ENCODE measurements at regions not wholly inside any gene's neighbourhood (a gene's known extent, or its start where the extent isn't known, plus 50 kb on each side); places are given as distances from the start of the nearest gene placed in this dataset.

DNA sequence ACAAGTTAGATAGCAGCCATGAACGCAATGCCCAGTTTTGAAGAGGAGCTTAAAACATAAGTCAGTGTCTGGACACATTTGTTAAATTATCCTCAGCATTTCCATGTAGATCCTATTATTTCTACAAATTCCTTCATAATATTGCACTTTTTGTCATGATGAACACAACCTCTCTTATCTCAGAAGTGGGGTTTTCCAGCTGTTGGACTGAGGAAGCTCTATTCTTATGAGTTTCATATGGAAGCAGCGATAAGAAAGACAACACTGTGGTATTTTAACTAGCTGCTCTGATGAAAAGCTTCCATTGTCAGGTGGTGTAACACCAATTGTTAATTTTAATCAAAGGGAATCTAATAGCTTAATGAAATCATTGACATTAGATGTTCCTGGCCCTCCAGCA, 308.7 kb downstream of the GBA3 start:
- no peak for DNase-seq

DNA sequence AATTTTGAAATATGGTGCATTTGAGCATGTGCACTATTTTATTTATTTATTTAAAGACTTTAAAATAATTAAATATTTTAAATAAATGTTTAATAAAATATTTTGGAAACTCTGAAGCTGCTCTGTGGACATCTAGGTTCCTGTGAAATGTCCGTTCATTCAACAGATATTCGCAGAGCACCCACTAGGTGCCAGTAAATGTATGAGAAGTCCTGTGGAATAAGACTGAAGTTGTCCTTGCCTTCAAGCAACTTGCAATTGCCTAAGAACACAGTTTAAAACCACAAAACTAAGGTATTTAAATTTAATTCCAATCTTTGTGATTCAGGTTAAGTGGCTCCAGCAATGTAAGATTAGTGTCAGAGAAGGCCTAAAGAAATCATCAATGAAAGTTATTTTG, 306.7 kb downstream of the GBA3 start:
- DNase-seq: no peak

DNA sequence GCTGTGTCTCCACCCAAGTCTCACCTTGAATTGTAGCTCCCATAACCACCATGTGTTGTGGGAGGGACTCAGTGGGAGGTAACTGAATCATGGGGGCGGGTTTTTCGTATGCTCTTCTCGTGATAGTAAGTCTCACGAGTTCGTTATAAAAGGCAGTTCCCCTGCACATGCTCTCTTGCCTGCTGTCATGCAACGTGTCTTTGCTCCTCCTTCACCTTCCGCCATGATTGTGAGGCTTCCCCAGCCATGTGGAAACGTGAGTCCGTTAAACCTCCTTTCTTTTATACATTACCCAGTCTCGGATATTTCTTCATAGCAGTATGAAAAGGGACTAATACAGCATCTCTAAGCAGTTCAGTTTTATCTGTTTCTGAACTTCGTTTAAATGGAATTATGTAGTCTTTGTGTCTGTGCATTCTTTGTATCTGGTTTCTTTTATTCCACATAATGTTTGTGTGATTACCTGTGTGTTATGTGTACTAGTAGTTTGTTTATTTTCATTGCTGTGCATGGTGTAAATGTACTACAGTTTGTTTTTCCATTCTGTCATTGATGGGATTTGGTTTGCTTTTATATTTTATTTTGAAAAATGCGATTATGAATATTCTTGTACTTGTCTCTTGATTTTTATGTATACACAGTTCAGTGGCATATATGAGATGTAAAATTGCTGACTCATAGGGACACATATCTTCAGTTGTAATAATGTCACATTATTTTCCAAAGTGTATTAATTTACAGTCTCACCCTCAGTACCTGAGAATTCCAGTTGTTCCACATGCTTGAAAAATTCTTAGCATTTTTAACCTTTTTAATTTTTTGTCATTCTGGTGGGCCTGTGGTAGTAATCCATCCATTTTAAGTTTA, 304.9 kb downstream of the GBA3 start:
- no peak for DNase-seq

DNA sequence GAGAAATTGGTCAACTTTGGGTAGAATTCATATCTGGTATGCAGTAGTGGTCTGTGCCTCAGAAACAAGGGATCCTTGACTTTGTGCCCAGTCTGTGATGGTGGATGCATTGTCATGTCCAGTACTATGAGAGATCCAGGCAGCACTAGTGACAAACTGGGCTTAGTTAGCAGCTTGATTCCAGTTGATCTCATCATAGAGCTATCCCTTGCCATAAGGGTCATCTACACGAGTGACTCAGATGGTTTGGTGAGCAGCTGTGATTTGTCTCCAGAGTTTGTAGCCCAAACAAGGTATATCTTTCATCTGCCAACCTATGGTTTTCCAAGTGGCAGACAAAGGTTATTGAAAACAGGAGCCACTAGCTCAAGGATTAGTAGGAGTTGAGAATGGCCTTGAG, 298.8 kb downstream of the GBA3 start:
- DNase-seq: no peak

DNA sequence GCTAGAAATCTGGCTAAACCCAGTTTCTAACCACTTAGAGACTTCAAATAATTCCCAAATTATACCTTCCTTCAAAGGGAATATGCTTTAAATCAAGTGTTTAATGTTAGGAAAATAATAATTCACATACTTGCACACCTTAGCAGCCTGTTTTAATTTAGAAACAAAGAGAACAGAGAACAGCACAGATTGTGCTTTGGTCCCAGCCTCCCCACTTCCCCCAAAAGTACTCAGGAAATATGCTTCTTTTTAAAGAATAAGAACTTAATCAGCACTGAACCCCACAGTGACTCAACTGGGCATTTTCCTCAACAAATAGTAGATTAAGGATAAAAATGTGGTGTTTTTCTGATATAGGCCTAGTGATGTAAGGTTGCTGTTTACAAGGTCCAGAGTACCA, 295.8 kb downstream of the GBA3 start:
- DNase-seq: no peak

DNA sequence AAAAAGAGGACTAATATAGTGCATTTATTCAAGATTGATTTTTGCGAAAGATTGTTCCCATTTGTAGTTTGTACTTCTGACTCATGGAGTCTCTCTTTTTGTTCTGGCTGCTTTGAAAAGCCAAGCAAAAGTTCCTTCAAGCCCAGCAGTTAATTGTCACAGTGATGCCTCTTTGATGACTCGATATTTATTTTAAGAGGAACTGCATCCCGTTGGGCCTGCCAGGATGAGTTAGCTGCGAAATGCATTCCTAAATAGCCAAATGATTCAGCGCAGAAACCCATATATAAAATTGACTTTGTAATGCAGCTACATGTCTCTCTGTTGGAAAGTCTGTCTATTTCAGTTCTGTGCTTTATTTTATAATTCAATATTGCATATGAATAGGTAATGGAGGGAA, 295.1 kb downstream of the GBA3 start:
- DNase-seq: no peak

DNA sequence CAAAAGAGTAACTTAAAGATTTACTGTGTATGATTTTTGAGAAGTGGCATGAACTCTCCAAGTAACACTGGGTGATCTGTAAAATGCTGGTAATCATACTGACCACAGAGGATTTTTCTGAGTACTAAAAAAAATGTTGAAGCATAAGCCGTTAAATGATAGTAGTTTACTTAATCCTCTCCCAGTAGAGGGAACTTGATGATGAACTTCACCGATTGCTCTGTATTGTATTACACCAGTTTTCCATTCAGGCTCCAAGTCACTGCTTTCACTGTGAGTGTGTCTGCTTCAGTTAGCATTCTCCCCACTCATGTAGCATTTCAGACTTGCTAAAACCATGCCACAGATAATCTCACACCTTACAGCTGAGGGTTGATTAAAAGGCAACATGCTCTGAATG, 294.1 kb downstream of the GBA3 start:
- DNase-seq: no peak

DNA sequence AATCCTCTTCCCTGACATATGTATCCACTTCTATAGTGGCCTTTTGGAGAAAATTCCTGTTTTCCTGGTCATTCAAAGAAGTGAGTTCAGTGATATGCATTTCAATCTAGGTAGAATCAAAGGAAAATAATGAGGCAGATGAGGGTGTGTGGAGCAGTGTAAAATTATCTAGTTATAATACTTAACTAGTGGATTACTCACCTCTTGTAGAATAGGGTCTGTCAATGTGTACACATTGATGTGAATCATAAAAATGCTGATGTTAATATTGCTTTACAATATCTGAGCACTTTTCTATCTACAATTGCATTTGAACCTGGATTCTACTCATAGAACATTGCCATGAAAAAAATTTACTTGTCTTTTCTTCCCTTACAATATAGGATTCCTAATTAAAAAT, 293.5 kb downstream of the GBA3 start:
- no peak for DNase-seq

DNA sequence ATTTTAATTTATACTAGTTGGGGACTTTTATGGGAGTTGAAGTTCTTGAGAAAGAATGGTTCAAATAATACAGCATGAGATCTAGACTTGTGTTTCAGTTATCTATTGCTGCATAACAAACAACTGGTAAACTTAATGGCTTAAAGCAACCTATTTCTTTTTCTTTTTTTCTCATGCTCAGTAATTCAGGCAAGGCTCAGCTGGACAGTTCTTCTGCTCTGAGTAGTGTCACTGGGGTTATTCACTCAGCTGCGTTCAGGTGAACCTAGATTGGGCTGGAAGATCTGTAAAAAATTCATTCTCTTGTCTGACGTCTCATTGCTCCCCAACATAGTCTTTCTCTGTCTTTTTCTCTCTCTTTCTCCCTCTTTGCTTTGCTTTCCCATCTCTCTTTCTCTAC, 291.7 kb downstream of the GBA3 start:
- DNase-seq: no peak

DNA sequence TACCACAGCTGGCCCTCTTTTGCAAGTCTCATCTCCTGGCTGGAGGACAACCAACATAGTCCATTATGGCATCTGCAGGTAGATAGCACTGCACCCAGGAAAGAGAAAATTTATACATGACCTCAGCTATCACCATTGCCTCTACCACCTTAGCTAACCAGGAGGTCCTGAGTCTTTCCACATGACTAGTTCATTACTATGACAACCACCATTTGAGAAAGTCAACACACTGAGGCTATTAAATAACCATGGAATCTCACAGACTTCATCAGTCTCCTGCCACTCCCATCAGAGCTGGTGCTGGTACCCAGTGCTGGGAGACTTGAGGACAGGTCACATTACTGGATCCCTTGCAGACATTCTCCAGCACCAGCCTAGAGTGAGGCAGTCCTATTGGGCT, 285.9 kb downstream of the GBA3 start:
- no peak for DNase-seq

DNA sequence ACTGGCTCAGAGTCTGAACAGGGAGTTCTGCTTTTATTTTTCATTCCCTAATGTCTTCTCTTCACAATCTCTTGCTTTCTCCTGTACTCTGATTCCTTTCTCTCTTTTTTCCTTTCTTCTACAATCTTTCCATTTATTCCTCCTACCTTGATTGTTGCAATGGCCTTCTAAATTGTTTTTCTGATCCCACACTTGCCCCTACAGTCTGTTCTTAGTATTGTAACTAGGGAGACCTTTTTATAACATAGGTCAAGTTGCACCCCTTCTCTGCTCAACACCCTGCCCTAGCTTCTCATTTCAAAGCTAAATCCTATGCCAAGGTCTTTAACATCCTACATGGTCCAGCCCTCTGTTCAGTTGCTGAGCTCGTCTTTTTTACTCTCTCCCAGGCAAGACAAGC, 277.9 kb downstream of the GBA3 start:
- DNase-seq: no peak

DNA sequence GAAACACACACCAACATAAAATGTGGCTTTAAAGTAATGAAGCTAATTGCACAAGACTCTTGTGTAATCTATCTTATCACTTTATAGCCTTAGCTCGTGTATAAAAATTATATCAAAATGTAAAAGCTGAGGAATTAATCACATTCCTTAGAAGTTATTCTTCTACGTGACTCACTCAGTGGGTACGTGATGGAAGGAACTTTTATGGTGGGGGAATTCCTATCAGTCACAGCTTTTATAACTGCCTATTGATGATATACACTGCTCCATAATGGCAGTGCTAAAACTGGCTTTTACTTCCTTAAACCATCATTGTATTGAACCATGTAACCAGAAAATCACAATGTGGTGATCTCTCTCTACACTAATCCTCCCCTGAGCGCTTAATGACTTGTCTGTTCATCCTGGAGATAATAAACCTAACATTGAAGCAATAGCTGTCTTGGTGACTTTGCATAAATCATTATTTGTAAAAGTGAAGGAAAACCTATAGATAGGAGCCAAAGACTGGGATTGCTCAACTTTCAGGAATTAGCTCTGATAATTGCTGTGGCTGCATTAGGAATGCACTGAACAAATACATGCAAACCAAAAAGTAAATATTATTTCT, 276.7 kb downstream of the GBA3 start:
- DNase-seq: no peak

DNA sequence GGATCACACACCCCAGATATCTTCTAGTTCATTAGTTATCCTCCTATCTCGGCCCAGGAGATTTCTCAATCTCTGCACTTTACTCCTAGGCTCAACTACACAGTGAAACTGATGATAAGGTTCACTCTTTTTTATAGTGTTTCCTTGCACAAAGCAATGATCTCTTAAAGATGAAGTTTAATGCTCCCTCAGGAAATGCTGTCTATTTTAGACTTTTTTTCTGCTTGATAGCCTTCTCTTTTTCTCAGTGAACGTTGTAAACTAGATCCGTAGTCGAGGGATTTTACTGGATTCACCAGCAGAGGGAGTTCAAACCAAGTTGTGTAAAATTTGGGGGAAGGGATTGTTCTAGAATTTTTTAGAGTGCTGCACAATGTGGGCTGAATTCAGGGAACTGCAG, 269.6 kb downstream of the GBA3 start:
- no peak for DNase-seq

DNA sequence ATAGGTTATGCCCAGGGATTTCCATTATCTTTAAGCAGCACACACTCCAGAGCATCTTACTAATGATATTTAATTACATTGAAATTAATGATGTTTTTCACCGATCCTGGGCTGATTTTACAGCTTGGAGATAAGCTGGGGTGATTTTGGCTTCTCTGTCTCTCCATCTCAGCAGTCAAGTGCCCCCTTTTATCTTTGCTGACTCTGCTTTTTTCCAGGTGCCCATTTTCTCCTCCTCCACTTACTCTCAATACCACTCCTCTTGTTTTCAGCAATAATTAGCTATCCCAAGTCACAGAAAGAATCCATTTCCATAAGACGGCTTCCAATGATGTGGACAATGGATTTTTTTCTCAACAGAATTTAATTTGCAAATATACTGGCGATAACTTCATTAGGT, 266.7 kb downstream of the GBA3 start:
- no peak for DNase-seq

DNA sequence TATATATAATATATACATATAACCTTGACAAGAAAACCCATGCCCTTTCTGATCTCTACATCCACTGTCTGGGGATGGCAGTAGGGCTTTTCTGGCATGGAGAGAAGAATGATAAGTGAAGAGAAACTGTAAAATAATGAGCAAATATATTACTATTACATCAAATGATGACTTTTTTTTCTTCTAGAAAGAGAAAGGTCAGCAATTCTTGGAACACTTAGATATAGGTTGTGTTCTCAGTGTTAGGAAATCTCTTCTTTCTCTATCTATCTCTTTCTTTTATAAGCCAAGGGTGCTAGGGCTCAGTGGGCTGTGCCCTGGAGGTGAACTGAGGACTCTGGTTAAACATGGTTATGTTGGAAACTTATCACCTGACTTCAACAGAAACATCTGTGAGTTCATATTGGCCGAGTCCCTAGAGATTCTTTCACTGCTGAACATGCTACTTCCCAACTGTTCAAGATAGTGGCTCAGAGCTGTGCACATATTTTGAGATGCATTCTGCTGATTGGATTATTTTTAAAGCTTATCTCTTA, 265.1 kb downstream of the GBA3 start:
- no peak for DNase-seq

DNA sequence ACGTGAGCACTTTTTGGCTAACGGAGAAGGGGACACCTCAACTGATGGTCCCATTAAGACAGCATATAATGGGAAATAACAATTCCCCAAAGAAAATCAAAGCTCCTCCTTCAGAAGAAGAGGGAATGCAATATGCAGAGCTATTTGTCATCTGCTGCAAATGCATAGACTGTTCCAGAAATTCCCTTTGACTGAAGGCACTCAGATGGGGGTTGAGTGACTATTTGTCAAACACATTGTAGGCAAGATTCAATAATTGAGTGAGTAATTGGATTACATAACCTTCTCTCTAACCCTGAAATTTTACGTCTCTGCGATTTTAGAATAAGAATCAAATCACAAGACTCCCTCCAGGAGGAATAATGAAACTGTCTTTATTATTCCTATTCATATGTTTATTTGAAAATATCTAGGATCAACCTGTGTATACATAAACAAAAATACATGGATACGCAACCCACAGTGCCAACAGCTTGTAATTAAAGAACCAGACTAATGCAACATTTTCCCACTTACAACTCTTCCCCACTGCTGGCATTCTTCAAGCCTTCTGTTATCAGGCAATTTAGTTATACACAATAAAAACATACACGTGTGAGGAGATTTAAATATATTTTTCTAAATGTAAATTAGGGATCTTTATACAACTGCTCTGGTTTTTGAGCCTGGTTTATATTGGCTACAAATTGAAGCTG, 256.6 kb downstream of the GBA3 start:
- no peak for DNase-seq

DNA sequence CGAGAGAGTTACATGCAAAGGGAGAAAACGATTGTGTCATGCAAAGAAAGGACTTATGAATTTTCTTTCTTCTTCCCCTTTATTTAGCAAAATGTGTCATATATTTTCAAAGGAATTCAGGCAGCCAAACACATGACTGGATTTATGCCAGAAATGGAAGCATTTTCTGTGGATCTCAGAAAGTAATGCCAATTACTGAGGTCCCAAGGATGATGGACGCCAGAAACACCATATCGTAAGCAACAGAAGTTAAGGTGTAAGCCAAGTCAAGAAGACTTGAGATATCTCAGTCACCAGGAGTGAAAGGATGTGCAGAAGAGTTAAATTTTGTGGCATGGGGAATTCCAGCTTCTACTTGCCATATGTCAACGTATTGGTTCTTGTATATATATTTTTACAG, 255.1 kb downstream of the GBA3 start:
- DNase-seq: no peak

DNA sequence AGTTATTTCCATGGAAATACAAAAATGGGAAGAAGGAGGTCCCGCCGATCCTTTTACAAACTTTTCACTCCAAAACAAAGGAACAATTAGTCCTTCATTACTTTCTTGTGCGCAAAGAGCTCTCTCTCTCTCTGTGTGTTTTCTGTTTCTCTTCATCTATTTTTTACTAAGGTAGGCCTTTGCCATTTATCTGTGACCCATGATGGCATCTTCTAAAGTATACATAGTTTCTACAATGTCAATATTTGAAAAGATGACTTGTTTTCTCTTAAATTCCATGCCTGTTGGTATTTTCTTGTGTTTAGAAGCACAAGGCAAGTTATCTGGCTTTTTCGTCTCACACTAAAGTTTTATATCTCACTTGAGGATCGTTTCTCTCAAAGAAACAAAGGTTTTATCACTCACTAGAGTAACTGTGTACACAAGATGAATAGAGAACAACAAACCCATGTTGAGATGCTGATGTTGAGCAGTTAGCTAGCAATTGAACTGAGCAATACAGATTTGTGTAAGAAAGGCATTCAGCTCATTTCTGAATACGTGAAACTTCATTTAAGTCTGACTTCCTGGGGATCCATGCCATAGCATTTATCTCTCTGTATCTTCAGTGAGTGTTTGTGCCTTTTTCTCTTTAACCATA, 250.3 kb downstream of the GBA3 start:
- no peak for DNase-seq

DNA sequence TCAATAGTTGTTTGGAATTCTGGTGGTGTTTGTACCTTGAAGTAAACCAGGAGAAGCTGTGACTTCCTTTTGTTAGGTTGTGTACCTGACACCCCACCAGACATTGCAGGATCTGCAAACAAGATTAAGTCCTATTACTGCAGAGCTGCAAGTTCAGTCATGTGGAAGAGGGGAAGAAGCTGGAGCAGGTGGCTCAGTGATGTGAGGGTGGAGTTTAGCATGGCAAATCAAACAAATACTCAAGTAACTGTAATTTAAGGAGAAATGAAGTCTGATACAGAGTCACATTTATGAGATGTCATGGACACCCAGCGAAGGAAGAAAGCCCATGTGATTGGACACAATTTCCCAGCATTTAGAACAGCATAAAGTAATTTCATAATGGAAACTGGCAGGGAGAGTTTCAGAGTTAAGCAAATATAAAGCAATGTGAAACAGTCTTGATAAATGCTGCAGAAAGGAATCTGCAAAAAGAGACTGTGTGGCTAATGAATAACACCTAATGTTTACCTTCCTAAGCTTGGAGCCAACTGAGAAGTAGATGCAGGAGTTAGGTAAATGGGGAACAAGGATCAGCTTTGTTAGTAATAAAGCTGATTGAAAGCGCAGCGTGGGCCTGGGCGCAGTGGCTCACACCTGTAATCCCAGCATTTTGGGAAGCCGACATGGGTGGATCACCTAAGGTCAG, 249.1 kb downstream of the GBA3 start:
- peak; percentile 10 for DNase-seq

DNA sequence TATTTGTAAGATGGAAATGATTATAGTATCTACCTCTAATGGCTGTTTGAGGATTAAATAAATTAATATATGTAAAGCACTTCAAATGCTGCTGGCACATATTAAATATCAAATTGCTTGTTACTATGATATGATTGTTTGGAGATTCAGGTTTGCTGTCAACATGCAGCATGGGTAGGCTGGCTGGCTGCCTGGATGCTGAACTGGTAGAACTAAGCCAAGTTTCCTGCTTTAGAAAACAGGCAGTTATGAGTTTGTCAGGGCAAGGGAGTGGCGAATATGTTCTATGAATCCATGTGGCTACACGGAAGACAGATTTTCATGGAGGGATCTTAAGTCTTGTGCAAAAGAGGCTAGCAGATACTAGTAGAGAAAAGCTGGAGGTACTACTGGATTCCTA, 239.6 kb downstream of the GBA3 start:
- no peak for DNase-seq

DNA sequence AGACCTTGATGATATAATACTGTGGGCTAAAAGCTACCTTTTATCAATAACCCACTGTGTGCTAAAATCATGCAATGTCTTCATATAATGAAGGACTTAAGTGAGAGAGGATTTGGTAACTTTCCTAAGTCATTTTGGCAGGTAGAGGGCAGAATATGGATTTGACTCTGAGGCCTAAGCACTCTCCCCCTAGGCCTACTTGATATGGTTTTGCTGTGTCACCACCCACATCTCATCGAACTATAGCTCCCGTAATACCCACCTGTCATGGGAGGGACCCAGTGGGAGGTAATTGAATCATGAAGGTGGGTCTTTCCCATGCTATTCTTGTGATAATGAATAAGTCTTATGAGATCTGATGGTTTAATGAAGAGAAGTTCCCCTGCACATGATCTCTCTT, 229.7 kb downstream of the GBA3 start:
- no peak for DNase-seq

DNA sequence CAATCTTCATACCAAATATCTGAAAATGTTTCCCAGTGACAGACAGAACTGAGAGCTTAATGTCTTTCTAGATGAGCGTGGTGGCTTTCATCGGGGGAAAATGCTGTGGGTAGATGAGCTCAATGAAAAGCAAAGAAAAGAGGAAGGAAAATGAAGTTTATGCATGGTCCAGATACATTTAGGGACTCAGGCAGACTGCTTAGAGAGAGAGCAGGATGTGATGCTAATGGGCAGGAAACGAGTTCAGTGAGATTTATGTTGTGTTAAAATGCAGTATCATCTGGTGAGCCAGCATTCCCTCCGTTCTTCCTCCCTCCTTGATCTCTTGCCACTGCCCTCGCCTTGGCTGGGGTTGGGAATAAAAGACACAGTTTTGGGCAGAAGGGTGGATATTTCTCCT, 229.2 kb downstream of the GBA3 start:
- no peak for DNase-seq

DNA sequence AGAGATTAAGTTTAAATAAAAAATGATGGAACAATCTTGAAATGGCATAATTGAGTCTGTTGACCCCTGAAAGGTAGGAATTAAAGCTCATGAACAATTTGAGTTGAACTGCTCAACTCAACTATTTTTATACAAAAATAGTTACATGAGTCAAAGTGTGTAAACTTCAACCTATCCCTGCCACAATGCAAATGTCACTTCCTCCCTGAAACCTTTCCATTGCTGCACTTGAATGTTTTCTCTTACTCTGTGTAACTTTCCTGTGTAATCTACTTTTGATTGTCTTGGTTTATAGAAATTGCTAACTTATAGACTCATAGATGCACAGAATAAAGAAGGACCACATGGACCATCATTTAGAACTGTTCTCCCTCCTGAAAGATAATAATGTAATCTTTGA, 218.5 kb downstream of the GBA3 start:
- no peak for DNase-seq

Measured in NCI-H345 (cell line).